GM12872 (cell line): ENCODE measurements at regions not wholly inside any gene's neighbourhood (a gene's known extent, or its start where the extent isn't known, plus 50 kb on each side); places are given as distances from the start of the nearest gene placed in this dataset.

Experiments used
- TF ChIP-seq, protein P1 (sequence below): IDR thresholded peaks from 3 replicates; pipeline ENCODE4 v1.5.1; 2011; ENCODE audit warnings: low read depth, mild to moderate bottlenecking, low read length, moderate library complexity; ENCODE audit not compliant: insufficient read depth

DNA sequence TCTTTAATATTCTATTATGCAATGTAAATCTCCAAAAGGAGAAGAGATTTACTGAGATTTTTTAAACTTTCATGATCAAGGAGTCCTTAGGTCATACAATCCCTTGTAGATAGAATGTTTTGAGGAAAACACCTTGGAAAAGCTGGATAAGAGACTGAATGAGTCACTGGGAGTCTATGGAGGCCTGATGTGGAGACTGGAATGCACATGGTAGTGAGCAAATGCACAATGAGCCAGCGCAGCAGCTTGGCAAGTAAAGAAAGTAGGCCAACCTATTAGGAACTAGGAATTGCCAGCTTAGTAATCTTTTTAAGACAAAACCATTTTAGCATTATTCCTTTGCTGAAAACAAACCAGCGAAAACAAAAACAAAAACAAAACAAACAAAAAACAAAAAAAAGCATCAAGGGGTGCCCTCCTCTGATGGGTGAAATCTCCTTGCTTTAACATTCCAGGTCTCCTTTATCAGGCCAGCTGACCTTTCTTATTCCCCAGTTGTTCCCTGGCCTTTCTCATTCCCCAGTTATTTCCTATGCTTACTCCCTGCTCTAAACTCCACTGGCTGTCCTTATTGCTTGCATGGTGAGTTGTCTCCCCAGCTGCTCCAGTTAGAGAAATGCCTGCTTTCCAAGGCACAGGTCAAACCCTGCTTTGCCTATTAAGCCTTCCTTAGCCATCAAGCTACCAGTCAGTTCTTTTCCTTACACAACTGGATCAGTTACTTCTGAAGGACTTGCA is 135.8 kb downstream of the PLCE1 start:
- TF ChIP-seq, protein P1, sequence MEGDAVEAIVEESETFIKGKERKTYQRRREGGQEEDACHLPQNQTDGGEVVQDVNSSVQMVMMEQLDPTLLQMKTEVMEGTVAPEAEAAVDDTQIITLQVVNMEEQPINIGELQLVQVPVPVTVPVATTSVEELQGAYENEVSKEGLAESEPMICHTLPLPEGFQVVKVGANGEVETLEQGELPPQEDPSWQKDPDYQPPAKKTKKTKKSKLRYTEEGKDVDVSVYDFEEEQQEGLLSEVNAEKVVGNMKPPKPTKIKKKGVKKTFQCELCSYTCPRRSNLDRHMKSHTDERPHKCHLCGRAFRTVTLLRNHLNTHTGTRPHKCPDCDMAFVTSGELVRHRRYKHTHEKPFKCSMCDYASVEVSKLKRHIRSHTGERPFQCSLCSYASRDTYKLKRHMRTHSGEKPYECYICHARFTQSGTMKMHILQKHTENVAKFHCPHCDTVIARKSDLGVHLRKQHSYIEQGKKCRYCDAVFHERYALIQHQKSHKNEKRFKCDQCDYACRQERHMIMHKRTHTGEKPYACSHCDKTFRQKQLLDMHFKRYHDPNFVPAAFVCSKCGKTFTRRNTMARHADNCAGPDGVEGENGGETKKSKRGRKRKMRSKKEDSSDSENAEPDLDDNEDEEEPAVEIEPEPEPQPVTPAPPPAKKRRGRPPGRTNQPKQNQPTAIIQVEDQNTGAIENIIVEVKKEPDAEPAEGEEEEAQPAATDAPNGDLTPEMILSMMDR, result no peak

GRCh38 chr10:94131885-94132284 is 138.2 kb downstream of the PLCE1 start:
- TF ChIP-seq, protein P1, result no peak

GRCh38 chr10:94133239-94133638 is 139.5 kb downstream of the PLCE1 start:
- TF ChIP-seq, protein P1, result no peak

GRCh38 chr10:94137747-94138146 is 144.0 kb downstream of the PLCE1 start:
- TF ChIP-seq, protein P1, result no peak

DNA sequence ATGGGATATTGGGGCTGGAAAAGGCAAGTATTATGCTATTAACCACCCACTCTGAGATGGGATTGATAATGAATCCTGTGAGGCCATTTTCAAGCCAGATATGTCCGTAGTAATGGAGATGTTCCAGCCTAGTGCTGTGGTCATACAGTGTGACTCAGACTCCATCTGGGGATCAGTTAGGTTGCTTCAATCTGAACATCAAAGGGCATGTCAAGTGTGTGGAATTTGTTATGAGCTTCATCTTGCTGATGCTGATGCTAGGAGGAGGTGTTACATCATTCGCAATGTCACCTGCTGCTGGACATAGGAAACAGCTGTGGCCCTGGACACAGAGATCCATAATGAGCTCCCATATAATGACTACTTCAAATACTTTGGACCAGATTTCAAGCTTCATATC is 144.7 kb downstream of the PLCE1 start:
- TF ChIP-seq, protein P1, result no peak

GRCh38 chr10:94143261-94143660 is 149.5 kb downstream of the PLCE1 start:
- TF ChIP-seq, protein P1, result no peak

- TF ChIP-seq, protein P1, result no peak
Measured at GRCh38 chr10:94146313-94146712, 152.6 kb downstream of the PLCE1 start.
